ENCODE measurements at regions not wholly inside any gene's neighbourhood (a gene's known extent, or its start where the extent isn't known, plus 50 kb on each side); places are given as distances from the start of the nearest gene placed in this dataset.

DNA sequence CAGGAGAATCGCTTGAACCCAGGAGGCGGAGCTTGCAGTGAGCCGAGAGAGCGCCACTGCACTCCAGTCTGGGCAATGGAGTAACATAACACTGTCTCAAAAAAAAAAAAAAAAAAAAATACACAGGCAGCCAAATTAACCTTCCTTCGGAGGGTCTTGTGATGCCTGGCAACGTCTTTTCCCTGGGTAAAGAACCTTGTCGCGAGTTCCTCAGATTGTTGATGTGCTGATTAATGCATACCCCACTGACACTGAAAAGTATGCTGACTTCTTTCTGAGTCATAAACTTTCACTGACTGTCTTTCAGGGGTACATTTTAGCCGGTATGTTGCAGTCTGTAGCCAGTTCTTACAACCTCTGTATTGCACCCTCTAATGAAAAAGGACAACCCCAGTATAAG, 95.1 kb upstream of the SOD1 start:
- Histone ChIP-seq H3K79me2 (ENCODE audit: insufficient read depth, low read depth, low read length) (peaks cover 13% of the 10 kb centered on the region), H3K4me2 (ENCODE audit: low read length) (no peak overlapping the region), H3K4me1 (ENCODE audit: insufficient read depth, low read length, poor library complexity, severe bottlenecking) (peaks cover 11% of the 10 kb centered on the region), H3K27ac (ENCODE audit: low read depth, low read length, poor library complexity, severe bottlenecking) (no peak overlapping the region), H3K36me3 (ENCODE audit: insufficient read depth, low read length) (no peaks in the 10 kb centered on the region), H2AFZ (ENCODE audit: low read length) (no peak overlapping the region), H4K20me1 (ENCODE audit: insufficient read depth, low read length) (no peaks in the 10 kb centered on the region), H3K9me2 (ENCODE audit: insufficient read depth, low read length) (no peaks in the 10 kb centered on the region), H3K4me3 (ENCODE audit: low read depth, low read length, poor library complexity, severe bottlenecking) (no peak overlapping the region), H3K9me3 (ENCODE audit: low read length) (no peaks in the 10 kb centered on the region)
- ChIA-PET CTCF (ENCODE audit: unreplicated experiment) (no interaction called here), POLR2A (no interaction called here)
- no peak for TF ChIP-seq EZH2phosphoT487 (IDR thresholded peaks at IDR 0.05; ENCODE audit: borderline replicate concordance, low read depth, low read length)
- TF ChIP-seq, protein P1, sequence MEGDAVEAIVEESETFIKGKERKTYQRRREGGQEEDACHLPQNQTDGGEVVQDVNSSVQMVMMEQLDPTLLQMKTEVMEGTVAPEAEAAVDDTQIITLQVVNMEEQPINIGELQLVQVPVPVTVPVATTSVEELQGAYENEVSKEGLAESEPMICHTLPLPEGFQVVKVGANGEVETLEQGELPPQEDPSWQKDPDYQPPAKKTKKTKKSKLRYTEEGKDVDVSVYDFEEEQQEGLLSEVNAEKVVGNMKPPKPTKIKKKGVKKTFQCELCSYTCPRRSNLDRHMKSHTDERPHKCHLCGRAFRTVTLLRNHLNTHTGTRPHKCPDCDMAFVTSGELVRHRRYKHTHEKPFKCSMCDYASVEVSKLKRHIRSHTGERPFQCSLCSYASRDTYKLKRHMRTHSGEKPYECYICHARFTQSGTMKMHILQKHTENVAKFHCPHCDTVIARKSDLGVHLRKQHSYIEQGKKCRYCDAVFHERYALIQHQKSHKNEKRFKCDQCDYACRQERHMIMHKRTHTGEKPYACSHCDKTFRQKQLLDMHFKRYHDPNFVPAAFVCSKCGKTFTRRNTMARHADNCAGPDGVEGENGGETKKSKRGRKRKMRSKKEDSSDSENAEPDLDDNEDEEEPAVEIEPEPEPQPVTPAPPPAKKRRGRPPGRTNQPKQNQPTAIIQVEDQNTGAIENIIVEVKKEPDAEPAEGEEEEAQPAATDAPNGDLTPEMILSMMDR (conservative IDR thresholded peaks at IDR 0.05; ENCODE audit: low read length) = no peak
- no TSS peak for BruUV-seq (replicated peaks)
- DNase-seq (ENCODE audit: low spot score) = no peak
- intact Hi-C loops (cut with micrococcal nuclease; ENCODE audit: unreplicated experiment) = no loop called here

- Histone ChIP-seq H2AFZ (ENCODE audit: low read length) (peak overlapping the region; percentile 78; the same call in 1 of the 2 replicates), H3K9me2 (ENCODE audit: insufficient read depth, low read length) (no peaks in the 10 kb centered on the region), H3K36me3 (ENCODE audit: insufficient read depth, low read length) (no peaks in the 10 kb centered on the region), H3K4me2 (ENCODE audit: low read length) (peak overlapping the region; percentile 91), H3K4me3 (ENCODE audit: low read depth, low read length, poor library complexity, severe bottlenecking) (peak overlapping the region; percentile 83), H4K20me1 (ENCODE audit: insufficient read depth, low read length) (peaks cover 15% of the 10 kb centered on the region), H3K9me3 (ENCODE audit: low read length) (no peaks in the 10 kb centered on the region), H3K4me1 (ENCODE audit: insufficient read depth, low read length, poor library complexity, severe bottlenecking) (peaks cover 20% of the 10 kb centered on the region), H3K79me2 (ENCODE audit: insufficient read depth, low read depth, low read length) (peaks cover 22% of the 10 kb centered on the region), H3K27ac (ENCODE audit: low read depth, low read length, poor library complexity, severe bottlenecking) (peak overlapping the region; percentile 71)
- ChIA-PET CTCF (ENCODE audit: unreplicated experiment) (interaction anchor here (1.9 kb wide), 2 partner anchors 20 to 358 kb away, joined by 5 read pairs; no protein-coding TSS in a partner anchor), POLR2A (interaction anchor here (0.5 to 2.0 kb wide), 6 partner anchors 10 to 326 kb away, joined by 3 to 7 read pairs (median 6); no protein-coding TSS in a partner anchor)
- BruUV-seq (replicated peaks) = no TSS peak
- TF ChIP-seq, protein P1 (conservative IDR thresholded peaks at IDR 0.05; ENCODE audit: low read length) = no peak
- TF ChIP-seq EZH2phosphoT487 (IDR thresholded peaks at IDR 0.05; ENCODE audit: borderline replicate concordance, low read depth, low read length) = no peak
- intact Hi-C loops (cut with micrococcal nuclease; ENCODE audit: unreplicated experiment) = no loop called here
- no peak for DNase-seq (ENCODE audit: low spot score)
Observed at GRCh38 chr21:31560479-31560878, 99.0 kb upstream of the SOD1 start.

GRCh38 chr21:31559368-31560119, 99.9 kb upstream of the SOD1 start:
- H3K9me2 ChIP-seq (ENCODE audit: insufficient read depth, low read length) = no peaks in the 10 kb centered on the region
- intact Hi-C loops (cut with micrococcal nuclease; ENCODE audit: unreplicated experiment) = loop anchor here (2.0 to 10.0 kb wide), 5 partner anchors 53 to 215 kb away; partner anchors contain the start of genes SCAF4 and TIAM1
- peaks cover 20% of the 10 kb centered on the region for H3K4me1 ChIP-seq (ENCODE audit: insufficient read depth, low read length, poor library complexity, severe bottlenecking)
- H3K27ac ChIP-seq (ENCODE audit: low read depth, low read length, poor library complexity, severe bottlenecking) = peak overlapping the region; percentile 71
- no peaks in the 10 kb centered on the region for H3K36me3 ChIP-seq (ENCODE audit: insufficient read depth, low read length)
- peak overlapping the region; percentile 83 for H3K4me3 ChIP-seq (ENCODE audit: low read depth, low read length, poor library complexity, severe bottlenecking)
- TSS peak; percentile 72 for BruUV-seq (replicated peaks)
- CTCF ChIA-PET (ENCODE audit: unreplicated experiment) = interaction anchor here (0.6 to 1.9 kb wide), 9 partner anchors 10 to 1032 kb away, joined by 3 to 6 read pairs (median 4); no protein-coding TSS in a partner anchor
- H3K9me3 ChIP-seq (ENCODE audit: low read length) = no peaks in the 10 kb centered on the region
- TF ChIP-seq, protein P1 (conservative IDR thresholded peaks at IDR 0.05; ENCODE audit: low read length) = no peak
- no peak for TF ChIP-seq EZH2phosphoT487 (IDR thresholded peaks at IDR 0.05; ENCODE audit: borderline replicate concordance, low read depth, low read length)
- peak; percentile 99 for DNase-seq (ENCODE audit: low spot score)
- POLR2A ChIA-PET = interaction anchor here (0.6 to 2.0 kb wide), 36 partner anchors 8 to 704 kb away, joined by 3 to 14 read pairs (median 4); no protein-coding TSS in a partner anchor
- peaks cover 15% of the 10 kb centered on the region for H4K20me1 ChIP-seq (ENCODE audit: insufficient read depth, low read length)
- peak overlapping the region; percentile 78; the same call in 1 of the 2 replicates for H2AFZ ChIP-seq (ENCODE audit: low read length)
- H3K79me2 ChIP-seq (ENCODE audit: insufficient read depth, low read depth, low read length) = peaks cover 22% of the 10 kb centered on the region
- H3K4me2 ChIP-seq (ENCODE audit: low read length) = peak overlapping the region; percentile 91
